NOMO-1 (cell line): ENCODE measurements at regions not wholly inside any gene's neighbourhood (a gene's known extent, or its start where the extent isn't known, plus 50 kb on each side); places are given as distances from the start of the nearest gene placed in this dataset.
A peak's percentile ranks its signal among the peaks of the same experiment; 100 is the strongest.

Source experiments
- DNase-seq, 2 experiments: peaks; one replicate each; lab custom pipeline; 2025; ENCODE audit not compliant: unreplicated experiment in 2 of 2; lab: John Stamatoyannopoulos, UW

DNA sequence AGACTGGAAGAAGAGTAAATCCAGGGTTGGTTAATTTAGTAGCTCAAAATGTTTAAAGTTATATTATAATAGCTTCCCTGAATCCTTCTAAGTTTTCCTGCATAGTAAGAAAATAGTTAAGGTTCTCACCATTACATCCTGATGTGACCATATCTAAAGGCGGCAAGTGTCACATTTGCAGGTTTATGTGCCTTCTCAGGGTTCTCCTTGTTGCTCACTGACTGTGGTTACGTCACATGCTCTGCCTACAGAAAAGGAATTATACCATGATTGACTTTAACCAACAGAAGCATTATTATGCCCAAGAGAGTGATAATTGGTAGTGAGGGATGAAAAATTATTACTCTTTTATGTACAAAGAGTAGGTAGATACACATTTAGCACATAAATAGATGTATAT, 539.8 kb downstream of the PTPRC start:
- no peak for DNase-seq

DNA sequence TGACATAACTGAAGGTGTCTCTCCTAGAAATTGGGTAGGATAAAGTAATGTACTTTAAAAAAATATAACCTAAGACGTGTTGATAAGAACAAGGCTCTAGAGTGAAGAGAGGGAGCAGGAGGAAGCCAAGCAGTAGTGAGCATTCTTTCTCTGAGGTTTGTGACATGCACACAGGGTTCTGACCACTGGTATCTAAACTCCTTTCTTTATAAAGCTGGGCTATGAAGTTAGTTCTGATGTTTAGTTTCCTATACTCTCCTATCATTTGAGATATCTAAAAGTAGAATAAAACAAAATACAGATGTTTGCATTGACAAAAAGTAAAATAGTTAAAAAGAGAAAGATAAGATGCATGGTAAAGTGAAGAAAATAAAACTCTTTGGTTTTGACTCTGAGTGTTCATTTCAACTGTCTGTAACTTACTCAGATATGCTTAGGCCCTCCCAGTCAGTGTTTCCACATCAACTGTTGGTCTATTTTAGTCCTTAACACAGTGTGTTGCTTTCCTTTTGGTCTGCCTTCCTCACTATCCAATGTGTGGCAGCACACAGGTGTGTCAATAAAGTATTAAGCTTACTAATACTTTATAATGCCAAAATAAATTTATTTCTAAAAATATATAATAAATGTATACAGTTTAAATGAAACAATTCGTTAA, 543.5 kb downstream of the PTPRC start:
- peak; percentile 74 to 83 for DNase-seq

DNA sequence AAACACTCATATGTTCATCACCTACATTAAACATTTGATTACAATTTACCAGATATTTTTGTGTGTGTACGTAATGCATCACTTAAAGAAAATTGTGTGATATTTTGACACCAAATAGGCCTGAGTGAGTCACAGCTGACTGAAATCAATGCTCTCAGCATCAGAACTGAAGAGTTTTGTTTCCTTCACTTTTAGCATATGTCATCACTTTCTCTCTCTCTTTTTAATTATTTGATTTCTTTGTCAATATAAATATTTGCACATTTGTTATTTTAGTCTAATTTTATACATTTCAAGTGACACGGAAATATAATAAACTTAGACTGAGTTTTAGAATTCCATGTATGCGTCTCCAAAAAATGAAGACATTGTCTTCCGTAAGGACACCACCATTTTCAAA, 545.3 kb downstream of the PTPRC start:
- DNase-seq = peak in 1 of 2 experiments; percentile 0

DNA sequence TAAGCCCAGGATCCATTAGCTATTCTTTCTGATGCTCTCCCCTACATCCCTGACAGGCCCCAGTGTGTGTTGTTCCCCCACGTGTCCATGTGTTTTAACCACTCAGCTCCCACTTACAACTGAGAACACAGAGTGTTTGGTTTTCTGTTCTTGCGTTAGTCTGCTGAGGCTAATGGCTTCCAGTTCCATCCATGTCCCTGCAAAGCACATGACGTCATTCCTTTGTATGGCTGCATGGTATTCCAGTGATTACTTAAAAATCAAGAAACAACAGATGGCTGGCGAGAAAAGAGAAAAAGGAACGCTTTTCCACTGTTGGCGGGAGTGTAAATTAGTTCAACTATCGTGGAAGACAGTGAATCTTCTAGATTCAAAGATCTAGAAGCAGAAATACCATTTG, 556.0 kb downstream of the PTPRC start:
- no peak for DNase-seq

DNA sequence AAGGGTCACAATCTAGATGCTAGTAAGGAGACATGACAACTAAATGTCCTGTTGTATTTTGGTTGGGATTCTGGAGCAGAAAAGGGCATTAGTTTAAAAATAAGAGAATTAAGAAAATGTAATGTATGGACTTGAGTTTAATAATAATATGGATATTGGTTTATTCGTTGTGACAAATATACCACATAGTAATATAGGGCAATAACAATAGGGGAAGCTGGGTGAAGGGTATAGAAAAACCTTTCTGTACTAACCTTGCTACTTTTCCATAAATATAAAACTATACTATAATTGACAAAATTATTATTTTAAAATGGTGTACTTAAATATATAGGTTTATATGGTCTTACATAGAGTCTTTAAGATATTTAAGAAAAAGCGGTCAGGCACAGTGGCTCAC, 558.9 kb downstream of the PTPRC start:
- no peak for DNase-seq

DNA sequence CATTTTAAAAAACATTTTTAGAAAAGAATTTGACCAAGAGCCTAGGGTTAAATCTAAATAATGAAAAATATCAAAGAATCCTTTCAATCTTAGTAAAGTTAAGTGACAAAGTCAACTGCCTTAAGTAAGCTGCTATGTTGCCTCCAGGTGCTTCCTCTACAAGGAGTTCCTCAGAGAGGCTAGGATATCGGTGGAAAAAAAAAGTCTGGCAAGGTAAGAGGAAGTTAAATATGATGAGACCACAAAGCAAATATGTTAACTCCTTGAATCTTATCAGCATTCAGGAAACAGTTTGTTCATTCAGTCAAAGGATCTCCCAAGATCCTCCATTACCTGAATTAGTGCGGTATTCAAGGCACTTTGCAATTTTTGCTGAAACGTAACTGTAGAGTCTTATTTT, 563.5 kb downstream of the PTPRC start:
- DNase-seq = peak in 1 of 2 experiments; percentile 3

DNA sequence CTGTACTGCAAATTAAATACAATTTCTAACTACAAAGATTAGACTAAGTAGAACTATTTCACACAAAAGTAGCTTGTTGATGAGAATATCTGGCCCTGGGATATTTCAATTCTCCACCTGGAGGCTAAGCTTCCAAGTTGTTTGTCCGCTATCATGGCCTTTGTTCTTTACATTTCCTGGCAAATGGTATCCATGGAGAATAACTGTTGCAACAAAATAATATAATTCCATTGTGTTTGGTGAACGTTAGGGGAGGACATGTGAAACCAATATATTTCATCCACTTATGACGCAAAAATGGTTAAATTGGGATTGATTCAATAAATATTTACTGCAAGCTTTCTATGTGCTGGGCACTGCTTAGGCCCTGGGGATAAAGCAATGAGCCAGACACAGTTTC, 565.4 kb downstream of the PTPRC start:
- DNase-seq = no peak

DNA sequence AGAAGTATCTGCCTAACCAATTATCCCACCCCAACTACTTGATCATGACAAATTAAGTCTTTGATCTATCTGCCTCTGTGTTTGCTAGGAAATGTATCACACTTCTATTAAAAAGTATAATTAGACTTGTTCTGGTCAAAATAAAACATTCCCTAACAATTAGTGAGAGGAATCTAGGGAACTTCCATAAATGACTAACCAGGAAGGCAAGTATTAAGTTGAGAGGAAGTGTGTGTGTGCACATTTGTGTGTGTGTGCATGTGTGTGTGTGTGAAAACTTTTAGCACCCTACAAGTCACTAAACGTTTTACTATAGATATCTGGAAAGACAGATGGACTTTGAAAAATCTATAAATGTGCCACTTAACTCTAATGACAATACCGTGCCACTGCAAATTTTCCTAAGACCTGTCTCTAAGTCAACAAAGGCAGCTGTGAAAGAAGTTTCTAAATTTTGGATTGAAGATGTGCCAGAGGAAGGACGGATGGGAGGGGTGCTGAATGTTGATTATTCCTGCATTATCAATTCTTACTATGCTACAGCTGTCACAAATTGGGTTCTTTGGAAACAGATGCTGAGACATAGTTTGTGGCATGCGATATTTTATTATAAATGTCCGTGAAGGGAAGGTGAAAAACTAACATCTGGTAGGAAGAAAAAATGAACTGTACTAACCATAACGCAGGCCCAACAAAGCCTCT, 567.1 kb downstream of the PTPRC start:
- no peak for DNase-seq

DNA sequence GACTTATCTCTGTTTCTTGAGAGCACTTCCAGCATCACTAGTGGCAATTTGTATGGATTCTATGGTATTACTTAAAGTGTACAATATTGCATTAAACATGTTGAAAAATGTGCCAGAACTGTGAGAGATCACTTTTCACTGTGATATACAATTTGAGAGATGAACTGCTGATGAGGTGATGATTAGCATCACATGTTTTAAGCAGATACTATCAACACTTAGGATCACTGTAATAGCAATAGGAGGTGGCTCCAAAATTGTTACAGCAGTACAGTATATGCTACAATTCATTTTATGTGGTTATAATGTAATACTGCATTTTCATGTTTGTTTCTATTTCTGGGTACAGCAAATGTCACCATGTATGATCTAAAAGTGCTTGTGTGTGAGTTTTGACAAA, 570.0 kb downstream of the PTPRC start:
- no peak for DNase-seq

DNA sequence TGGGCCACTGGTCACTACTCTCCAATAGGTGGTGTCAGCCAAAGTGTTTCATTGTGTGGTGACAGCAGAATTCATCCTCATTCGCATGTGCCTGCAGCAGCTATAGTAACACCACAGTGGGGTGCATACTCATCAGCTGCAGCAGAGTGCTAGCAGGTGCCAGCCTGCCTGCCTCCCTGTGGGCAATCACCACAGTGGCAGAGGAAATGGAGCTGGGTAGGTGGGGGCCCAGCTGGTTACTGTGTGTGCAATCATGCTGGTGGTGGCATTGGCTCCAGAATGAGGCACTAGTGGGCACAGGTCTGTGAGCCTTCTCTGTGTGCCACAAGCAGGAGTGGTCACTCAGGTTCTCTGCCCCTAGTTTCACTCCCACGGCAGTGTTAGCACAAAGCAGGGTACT, 579.2 kb downstream of the PTPRC start:
- no peak for DNase-seq

DNA sequence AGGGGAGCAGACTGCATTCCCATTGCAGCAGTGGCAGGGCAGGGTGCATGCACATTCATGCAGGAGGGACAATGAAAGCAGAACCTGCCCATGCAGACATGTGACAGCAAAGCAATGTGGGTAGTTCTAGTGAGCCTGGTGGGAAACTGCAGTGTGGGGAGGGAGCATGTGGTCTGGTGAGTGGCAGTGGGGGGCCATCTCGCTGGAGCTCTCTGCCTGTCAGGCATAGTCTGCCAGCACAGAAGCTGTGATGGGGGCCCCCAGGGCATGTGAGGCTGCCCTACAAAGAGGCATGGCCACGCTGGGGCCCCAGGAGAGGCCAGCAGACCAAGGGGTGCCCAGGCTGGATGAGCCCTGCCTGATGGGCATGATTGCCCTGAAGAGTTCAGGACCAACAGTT, 579.7 kb downstream of the PTPRC start:
- DNase-seq = no peak

DNA sequence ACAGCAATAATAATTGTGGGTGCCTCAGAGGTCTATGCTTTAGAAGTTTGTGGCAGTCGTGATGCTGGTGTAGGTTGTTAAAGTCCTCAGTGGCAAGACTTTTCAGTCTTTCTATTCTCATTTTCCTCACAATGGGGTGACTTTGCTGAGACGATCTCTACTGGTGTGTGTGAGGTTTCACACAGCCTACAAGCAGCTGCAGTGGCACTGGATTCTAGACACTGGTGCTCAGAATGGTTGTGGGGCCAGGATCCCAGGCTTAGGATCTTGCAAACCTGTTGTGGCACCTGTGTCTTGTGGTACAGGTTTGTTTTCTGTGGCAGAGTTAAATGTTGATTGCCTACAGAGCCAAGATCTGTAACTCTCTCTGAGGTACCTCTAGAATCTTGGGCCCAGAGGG, 581.2 kb downstream of the PTPRC start:
- no peak for DNase-seq

DNA sequence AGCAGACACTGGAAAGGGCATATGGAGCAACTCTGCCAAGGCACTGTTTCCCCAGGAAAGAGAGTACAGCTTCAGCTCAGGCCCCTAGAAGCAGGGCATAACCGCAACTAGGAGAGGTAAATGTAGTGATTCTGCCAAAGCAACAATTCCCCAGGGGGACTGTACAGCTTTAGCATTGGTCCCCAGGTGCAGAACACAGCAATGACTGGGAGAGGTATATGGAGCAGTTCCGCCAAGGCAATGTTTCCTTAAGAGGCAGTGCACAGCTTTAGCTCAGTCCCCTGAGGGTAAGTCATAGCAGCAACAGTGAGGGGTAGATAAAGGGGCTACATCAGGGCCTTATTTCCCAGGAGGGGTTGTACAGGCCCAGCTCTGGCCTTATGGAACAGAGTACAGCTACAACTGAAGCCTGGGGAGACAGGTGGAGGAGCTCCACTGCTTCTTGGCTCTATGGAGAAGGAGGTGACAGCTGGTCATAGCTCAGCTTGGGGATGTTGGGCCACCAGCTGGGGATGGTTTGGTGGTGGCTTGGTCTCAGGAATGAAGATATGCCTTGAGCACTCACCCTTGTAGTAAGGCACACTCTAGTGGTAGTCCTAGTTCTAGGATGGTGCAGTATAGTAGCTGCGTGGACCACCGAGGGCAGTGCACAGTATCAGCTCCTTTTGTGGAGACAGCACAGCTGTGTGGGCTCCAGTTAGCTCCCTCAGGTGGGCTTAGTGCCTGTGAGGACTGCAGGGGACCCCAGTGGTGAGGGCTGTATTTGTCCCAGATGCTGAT, 582.7 kb downstream of the PTPRC start:
- no peak for DNase-seq

DNA sequence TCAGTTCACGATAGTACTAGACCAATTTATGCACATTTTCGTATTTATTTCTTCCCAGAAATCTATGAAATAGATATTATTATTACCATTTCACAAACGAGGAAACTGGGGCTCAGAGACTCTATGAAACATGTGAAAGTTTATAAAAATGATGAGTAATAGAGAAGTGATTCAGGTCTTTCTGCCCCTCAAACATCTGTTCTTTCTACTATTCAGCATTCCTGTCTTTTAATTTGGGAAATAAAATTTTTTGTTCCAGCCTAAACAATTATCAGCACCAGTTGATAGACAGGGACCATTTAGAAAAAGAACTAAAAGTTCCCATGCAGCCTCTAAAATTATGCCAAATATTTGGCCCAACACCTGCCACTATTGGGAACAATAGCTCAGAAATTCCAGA, 585.1 kb downstream of the PTPRC start:
- no peak for DNase-seq

DNA sequence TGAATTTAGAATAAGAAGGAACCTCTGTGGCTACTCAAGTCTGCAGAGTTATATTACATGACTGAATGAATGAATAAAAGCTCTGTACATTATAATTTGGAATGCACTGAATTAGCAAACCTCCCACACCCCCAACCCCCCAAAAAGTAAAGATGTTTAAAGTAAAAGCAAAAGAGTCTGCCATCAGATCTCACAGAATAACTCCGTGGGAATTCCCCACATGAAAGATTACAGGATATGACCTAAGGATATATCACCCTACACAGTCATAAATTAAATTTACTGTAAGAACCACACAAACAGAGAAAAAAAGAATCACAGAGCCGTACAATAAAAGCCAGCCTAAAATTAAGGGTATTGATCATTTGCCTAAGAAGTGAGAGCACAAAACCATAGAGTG, 587.3 kb downstream of the PTPRC start:
- no peak for DNase-seq

DNA sequence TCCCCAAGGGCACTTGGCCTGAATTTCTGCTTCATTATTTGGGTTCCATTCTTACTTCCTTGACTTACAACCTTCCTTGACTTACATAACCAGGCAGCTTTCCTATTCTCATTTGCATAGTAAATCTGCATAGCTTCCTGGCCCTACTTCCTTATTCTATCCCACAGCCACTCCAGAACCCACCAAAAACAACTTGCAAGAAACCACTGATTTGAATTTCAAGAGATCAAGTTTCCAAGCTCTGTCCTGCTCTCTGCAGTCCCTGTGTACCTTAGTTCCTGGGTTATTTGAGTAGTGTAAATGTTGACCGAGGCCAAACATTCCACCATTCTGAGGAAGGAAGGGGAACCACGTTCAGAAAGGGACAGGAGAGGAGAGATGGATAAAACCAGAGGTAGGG, 603.3 kb downstream of the PTPRC start:
- DNase-seq = peak; percentile 6 to 40

DNA sequence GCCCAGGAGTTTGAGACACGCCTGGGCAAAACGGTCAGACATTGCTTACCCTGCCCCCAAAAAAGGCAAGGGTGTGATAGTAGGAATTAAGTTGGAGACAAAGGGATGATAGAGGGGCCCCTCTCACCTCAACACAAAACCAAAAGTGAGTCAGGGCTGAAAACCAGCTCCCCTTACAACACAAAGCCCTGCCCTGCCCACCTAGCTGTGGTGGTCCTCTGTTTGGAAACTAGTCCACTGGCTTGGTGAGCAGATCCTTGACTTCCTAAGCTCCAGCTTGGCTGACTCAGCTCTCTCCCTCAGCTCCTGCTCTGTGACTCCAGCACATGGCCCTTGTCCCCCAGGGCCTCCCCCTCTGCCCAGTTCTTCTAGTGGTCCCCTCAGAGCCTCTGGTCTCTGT, 603.8 kb downstream of the PTPRC start:
- DNase-seq = no peak

DNA sequence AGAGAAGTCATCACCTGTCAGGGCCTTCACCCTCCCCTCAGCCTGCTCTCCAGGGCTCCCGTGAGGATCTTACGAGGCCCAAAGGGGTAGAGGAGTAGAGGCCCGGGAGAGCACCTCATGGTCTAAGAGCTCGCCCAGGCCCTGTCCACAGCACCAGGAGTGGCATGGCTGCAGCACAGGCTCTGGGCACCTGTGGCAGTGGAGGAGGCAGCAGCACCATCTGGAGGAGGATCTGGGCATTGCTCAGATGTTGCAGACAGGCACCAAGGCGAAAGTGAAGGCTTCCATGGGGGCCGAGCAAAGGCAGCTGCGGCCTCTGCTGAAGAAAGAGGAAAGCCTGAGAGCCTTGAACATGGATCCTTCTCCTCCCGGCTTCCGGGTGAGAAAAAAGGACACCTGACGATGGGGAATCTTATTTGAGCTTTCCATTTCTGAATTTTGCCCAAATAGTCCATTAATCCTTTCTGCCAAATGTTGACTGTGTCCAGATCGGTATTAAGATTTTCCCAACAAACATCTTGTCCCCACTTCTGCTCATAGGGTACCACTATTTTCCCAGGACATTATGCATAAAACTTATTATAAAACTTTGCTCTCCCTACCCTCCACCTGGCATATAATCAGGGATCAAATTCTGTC, 604.7 kb downstream of the PTPRC start:
- DNase-seq = peak; percentile 67 to 71

DNA sequence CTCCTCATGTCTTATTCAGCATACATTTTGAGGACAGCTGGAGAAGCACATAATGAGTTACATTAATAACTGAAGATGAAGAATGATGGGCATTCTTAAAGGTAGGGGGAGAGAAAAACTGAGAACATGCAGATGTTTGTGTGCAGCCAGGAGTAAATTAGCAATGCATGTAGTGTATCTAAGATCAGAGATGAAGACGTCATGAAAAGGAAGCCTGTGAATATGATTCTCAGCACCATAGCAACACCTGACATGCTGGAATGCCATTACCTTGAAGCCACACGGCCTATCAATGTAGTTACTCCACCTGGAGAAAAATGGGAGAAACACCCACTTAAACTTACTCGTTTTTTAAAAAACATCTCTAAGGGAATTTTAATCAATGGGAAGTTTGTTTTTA, 607.1 kb downstream of the PTPRC start:
- no peak for DNase-seq

DNA sequence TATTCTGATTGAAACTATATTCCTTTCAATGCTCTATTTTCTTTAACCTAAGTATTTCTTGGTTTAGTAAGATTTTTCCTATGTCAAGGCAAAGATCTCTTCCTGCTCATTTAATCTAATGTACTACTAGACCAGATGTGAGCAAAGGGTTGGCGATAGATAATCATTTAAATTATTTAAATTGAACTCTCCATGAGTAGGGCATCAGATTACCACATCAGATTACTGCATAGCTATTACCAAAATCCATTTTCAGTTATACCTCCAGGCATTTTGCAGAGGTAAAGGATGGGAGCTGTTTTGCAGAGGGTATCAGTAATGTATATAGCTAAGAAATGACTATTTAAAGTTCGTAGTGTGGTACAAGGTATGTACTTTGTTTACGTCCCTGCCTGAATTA, 607.9 kb downstream of the PTPRC start:
- DNase-seq = no peak

DNA sequence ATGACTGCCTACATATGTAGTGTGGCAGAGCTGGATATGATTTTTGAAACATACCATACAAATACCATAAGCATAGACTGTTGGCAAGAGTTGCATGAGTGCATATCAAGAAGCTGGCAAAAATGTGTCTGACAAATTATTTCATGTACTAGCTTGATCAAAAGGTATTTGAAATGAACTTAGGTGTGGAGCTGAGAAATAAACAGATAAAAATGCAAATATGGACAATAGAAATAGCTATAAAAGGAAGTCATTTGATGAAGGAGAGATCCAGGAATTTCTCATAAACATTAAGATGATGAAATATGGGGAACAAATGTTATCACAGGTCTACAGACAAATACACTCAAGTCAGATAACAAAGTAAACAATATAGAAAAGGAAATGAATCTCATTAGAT, 609.1 kb downstream of the PTPRC start:
- no peak for DNase-seq
